IPS-NIHi7 (cell line): ENCODE measurements at regions not wholly inside any gene's neighbourhood (a gene's known extent, or its start where the extent isn't known, plus 50 kb on each side); places are given as distances from the start of the nearest gene placed in this dataset.

Experiments used
- DNase-seq: peaks from one replicate; pipeline ENCODE4 v3.0.0; 2012; ENCODE audit warnings: mixed read lengths; ENCODE audit errors: extremely low spot score

DNA sequence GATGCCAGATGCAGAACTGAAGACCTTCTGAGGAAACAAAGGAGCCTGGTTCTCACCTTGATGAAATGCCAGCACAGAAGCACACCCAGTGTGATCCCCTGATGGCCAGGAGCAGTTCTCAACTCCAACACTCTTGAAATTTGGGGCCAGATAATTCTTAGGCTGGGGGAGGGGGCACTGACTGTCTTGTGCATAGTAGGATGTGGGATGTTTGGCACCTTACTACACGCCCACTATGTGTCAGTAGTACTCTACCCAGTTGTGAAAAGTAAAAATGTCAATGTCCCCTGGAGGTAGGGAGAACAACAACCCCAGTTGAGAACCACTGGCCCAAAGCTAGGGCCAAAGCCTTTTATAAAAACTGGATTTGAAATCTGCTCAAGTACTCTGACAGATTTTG, 398.3 kb upstream of the ARID1B start:
- peak; percentile 26 for DNase-seq

DNA sequence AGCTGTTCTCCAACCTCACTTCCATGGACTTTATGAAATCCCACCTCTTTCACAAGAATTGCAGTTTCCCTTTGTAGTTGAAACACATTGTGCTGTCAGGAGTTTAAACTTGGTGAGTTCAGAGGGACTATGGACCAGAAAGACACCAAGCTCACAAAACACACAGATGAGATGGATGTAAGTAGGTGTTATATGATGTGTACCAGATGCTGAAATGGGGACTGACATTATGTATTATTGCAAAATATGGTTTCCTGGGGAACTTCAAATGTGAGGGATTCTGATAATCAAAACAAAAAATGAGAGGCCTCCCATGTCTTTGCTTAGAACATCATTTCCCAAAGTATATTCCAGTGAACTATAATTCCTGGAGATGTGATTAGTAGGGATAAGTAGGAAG, 401.1 kb upstream of the ARID1B start:
- DNase-seq = no peak

DNA sequence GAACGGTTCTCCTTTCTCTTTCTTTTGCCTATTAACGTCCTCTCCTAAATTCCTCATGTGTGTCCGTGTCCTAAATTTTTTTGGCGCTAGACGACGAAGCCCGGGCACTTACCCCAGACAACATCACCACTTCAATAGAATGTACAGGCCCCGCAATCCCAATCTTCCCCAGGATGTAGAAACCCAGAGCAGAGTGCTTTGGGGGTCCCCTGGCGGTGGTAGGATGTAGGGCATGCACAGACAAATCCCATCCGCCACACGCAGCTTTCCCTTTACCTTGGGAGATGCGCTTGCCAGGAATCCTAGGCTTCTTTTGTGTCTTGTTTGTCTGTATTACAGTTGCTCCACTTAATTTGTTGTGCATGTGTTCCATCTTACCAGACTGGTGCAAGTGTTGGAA, 417.3 kb upstream of the ARID1B start:
- DNase-seq = peak; percentile 86

DNA sequence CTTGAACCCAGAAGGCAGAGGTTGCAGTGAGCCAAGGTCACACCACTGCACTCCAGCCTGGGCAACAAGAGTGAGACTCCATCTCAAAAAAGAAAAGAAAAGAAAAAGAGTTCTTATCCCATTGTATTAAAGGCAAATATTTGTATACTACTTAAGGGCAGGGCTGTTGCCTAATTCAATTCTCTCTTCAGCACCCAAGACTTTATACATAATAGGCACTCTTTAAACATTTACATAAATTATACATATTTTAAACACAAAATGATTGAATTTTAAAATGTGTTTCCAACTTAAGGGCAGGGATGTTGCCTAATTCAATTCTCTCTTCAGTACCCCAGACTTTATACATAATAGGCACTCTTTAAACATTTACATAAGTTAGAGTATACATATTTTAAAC, 424.3 kb upstream of the ARID1B start:
- no peak for DNase-seq

DNA sequence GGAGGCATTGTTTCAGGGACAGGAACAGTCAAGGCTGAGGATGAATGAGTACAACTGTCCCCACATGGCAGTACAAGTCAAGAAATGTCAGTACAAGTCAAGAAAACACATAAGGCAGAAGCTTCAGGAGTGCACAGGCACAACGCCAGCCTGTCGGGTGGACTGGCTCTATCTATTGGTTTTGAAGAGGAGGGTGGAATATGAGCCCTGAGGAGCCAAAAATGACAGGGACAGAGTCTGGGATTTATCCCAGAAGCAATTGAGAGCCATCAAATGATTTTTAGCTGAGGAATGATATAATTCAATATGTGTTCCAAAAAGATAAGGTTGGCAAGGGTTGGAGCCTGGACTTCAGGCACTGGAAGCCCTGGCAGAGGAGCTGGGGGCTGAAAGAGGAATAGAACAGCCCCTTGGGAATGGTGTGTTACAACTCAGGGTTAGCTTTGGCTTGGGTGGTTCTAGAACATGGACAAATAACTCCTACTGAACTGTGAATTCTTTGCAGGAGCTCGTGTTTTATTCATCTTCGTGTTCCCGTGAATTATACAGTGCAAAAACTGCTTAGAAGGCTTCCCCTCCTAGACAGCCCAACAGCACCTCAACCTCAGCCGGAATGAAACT, 425.7 kb upstream of the ARID1B start:
- no peak for DNase-seq

DNA sequence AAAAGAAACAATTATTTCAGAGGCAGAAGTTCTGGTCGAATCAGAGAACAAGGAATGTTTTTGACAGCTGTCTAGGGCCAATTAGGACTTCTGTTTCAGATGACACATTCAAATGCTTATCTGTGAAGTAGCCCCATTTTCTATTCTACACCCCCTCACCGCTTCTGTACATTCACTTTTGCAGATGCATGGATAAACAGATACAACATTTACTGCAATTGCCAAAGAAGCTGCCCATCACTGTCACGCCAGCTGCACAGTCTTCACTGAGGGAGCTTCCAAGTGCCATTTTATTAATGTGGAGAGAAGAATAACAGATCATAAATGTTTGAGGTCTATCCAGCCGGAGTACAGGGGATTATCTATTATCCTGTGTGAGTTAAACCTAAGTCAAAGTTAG, 426.8 kb upstream of the ARID1B start:
- no peak for DNase-seq

DNA sequence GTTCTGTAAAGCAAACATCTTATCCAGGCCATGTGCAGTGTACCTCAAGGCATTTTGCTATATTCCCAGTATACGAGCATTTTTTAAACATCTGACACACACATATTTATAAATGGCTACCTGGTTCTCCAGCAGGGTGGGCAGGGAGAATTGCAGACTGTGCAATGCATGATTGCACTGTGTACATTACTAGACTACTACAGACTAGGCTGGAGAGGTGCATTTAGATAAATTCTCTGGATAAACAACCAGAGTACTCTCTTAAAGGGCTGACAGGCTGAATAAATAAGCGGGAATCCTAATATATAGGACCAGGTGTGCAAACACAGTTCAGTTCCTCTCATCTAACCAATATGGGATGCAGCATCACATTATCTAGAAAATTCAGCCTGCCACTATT, 428.3 kb upstream of the ARID1B start:
- no peak for DNase-seq

DNA sequence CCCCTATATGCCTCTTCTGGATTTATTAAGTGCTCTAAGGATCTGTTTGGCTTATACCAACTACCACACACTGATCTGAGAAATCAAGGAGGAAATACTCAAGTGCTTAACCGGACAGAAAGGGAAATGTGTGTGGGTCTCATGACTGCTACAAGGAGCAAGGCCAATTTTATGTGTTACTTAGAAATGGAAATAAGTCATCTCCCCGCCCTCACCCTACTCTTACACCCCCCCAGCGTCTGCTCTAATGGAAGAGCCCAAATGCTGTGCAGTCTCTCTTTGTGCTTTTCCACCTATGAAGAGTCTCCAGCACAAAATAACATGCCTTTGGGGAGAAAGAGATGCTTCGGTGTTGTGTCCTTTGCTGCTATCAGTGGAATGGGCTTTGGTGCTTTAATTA, 428.8 kb upstream of the ARID1B start:
- DNase-seq = no peak

DNA sequence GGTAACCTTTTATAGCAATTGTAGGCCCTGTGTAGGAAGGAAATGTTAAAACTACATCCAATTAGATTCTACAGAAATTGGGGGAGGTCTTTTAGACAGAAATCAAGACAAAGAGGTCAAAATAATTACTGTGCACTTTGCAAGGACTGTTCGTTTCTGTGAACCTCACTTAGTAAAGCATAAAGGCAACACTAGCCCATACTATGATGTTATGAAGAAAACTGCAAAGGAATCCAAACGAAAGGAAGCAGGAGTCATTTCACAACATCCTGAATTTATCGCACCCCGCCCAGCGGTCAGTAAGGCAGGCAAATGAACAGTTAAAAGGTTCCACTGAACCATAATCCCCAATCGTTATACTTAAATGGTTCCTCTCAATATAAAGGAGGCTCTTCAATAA, 429.5 kb upstream of the ARID1B start:
- no peak for DNase-seq

DNA sequence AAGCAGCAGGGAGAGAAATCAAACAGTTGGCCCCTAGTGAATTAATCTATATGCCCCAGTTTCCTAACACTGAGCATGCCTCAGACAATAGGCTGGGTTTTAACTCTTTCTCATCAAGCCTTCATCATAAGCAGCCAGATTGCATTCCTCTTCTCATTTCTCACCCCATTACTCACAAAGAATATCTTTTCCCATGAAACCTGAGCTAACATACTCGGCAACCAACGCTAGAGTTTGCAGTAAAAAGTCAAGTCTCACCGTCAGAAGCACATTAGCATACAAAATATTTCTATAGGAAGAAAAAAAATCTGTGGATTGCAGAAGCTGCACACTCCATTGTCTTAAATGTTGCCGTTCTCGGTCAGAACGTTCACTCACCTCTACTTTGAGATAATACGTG, 429.9 kb upstream of the ARID1B start:
- DNase-seq = no peak

DNA sequence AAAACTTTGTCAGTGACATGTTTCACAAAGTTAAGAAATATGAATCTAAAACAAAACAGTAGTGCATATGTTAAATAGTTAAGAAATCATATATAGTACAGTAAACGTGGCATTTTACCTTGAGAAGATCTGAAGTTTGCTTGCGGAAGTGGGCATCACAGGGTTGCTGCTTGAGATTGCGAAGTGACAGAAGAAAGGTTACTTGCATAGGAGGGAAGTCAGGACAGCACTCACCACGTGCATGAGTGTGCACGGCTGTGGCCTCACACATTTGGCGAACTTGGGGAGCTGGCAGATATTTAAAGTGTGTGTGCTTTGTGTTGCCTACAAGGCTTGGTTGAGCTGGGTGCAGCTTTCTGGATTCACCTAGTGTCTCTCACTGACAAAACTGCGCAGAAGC, 431.5 kb upstream of the ARID1B start:
- DNase-seq = no peak

DNA sequence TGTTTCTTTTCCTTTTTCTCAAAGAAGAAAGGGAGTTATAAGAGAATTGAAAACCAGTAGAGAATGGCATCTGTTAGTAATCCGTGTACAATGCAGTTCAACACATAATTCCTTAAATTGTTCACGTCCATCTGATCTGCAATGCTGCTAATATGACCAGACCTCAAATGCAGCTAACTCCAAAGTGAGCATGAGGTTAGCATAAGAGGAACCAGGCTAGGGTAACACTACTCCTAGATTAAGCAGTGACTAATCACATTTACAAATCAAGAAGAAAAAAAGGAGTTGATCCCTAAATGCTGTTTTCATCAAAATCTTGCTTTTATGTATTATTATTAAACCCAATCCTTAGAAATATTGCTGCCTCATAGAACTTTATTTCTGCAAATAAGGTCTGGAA, 432.7 kb upstream of the ARID1B start:
- DNase-seq = no peak

DNA sequence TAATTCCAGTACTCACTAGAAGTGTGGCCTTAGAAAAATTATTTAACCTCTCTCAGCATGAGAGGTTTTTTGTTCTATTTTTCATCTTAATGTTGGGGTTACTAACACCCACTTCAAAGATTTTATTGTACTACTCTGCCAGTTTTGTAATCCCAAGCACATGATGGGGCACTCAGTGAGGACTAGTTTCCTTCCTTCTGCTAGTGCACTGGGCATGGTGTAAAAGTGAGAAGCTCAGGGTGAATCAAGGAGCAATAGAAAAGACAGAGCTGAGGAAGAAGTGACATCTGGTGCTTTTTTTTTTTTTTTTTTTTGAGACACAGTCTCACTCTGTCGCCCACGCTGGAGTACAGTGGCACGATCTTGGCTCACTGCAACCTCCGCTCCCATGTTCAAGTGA, 439.4 kb upstream of the ARID1B start:
- no peak for DNase-seq

DNA sequence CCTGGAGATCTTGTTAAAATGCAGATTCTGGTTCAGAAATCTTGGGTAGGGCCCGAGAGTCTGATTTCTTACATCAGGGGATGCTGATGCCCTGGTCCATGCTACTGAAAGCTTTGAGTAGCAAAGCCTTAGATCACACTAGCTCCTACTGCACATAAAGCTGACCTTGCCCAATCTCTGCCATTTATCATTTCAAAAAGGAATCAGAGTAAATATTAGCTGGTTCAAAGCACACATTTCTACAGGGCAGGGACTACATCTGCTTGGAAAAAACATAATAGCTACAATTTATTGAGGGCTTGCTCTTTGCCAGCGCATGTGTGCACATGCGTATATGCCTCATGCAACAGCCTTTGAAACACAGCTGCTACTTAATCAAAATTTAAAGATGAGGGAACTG, 440.4 kb upstream of the ARID1B start:
- DNase-seq = no peak

DNA sequence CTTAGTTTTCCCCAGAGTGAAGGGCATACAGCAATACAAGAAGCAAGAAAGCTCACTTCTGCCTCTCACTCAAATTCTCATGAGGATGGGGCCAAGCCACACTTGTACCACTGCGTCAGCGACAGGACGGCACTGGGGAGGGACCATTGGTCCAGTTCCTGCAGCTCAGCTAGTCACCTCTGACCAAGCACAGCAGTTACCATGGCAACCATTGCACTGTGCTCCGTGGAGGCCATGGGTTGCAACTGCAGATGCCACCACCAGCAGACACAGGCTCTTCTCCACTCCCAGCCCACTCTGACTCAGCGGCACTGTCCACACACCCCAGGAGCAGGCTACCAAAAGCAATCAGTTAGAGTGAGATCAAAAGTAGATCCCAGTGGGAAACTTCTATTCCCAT, 441.1 kb upstream of the ARID1B start:
- DNase-seq = no peak

DNA sequence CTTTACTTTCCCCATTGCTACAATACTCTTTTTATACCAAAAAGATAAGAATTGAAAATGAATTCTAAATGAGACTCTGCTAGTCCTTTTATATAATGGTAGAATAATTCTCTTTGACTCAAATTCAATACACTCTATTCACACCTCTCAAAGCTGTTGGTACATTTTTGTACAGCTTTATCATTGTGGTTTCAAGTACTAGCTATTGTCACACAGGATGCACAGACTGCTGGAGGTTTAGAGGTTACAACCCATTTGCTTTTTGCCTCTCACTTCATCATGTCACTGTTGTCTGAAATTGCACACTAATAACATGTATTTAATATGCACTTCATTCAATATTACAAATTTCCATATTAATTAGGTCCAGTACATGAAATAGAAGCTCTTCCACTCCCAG, 442.2 kb upstream of the ARID1B start:
- no peak for DNase-seq

DNA sequence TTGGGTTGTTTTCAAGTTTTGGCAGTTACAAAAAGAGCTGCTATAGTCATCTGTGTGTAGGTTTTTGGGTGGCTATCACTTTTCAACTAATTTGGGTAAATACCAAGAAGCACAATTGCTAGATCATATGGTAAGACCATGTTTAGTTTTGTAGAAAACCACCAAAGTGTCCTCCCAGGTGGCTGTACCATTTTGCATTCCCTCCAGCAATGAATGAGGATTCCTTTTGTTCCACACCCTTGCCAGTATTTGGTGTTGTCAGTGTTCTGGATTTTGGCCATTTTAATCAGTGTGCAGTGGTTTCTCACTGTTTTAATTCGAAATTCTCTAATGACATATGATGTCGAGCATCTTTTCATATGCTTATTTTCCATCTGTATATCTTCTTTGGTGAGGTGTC, 457.5 kb upstream of the ARID1B start:
- DNase-seq = no peak

DNA sequence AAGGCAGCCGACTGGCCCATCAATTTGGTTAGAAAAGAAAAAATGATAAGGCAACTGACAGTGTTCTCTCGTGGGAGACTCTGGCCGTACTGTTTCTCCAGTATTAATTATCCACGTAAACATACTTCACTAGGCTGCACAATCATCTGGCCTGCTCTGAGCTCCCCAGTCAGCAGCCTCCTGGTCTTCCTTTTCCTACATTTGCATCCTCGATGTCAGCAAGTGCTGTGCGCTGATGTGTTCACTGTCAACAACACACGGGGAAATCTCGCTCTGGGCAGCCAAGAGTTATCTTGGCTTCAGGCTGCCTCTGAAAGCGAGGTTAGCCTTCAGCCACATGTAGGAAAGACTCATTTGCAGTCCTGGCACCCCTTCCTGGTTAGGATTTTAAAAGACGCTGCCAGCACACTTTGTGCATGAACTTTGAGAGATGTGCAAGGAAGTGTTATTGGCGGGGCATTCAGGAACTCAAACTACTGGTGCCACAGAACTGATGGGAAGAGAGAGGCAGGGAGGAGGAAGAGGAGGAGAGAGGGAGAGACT, 460.5 kb upstream of the ARID1B start:
- no peak for DNase-seq

DNA sequence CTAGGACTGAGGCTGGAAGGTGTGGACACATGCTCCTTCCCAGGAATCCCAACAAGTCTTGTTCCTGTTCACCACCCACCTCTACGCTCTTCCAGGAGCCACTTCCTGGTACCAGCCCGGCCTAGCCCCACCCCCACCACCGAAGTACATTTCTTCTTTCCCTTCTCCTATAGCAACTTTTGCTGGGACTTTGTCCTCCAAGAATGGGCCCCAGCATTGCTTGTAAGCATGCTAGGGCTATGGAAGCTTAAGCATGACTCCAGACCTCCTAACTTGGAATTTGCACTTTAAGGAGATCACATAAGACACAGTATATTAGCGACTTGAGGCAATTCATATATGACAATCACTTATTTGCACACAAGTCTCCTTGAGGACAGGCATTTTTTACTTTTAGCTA, 462.0 kb upstream of the ARID1B start:
- DNase-seq = no peak

DNA sequence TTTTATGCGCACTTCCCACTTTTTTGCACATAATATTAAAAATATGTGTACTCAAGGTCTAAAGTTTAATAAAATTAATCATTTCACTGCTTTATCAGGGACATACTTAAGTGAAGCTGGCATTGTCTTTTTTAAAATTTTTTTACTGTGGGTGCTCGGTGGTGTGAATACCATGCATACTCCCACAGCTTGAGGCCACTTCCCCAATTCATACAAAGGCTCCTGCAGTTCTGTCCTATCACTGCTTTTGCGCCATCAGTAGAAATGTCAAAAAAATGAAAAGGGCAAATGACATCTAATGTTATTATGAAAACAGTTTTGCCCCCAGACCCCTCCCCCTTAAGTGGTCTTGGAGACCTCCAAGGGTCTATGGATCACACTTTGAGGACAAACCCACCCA, 464.1 kb upstream of the ARID1B start:
- DNase-seq = no peak

DNA sequence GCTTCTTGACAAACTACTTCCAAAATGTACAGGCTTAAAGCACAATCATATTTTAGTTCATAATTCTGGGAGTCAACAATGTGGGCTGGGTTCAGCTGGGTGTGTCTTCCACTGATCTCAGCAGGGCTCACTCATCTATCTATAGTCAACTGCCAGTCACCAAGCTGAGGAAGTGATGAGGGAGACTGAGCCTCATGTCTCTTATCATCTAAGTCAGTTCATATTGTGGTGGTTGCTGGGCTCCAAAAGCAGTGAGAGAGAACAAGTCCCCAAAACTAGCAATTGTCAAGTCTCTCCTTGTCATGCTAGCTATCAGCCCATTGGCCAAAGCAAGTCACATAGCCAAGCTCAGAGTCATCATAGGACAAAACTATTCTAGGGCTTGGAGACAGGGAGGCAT, 465.9 kb upstream of the ARID1B start:
- DNase-seq = no peak

DNA sequence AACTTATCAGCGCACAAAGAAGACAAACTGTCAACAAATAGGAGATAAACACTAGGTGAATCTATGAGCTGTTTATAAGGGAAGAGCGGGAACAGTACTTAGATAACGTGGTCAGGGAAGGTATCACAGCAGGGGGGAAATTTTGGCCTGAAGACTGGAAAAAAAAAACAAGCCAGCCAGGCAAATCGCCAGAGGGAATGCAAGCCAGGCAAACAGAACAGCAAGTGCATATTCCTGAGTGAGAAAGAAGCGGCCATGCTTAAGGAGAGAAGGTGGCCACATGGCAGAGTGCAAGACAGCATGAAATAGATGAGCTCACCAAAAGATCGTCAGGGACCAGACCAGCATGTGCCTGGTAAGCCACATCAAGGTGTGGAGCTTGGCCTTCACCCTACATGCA, 466.5 kb upstream of the ARID1B start:
- no peak for DNase-seq

DNA sequence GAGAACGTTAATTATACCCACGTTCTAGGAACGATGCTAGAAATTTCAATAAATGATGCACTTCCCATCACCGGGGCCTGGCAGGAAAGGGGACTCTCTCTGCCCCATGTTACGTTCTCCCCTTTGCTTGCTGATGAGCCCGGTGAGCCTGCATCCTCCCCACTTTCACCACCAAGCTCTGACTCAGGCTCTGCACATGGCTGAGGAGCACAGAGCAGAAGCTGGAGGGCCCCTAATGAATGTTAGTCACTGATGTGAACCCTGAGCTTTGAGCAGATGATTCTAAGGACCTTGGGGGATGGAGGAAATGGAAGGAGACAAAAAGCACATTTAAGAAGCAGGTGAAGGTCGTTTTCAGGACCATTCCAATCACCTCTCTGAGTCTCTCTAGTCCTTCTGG, 468.2 kb upstream of the ARID1B start:
- no peak for DNase-seq

DNA sequence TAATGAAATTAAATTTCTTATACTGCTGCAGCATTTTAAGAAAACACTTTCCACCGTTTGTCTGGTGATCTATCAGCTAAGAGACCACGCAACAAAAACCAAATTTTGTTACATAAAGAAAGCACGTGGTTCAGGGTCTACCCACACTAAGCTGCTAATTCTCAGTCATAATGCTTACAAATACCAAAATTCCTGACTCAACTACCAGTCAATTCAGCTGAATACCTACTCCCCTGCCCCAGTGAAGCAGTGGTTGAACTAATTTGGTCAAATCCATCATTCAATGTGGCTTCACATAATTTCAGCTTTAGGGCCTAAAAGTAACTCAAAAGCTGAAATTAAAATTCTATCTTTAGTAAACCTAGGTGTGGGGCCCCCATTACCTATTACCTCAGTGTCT, 468.6 kb upstream of the ARID1B start:
- no peak for DNase-seq
